Stomach (tissue), 4 donors: ENCODE measurements at regions not wholly inside any gene's neighbourhood (a gene's known extent, or its start where the extent isn't known, plus 50 kb on each side); places are given as distances from the start of the nearest gene placed in this dataset.

ENCODE experiments used
- POLR2A ChIP-seq, 4 donors: fragments of 450-650 bp; IDR thresholded peaks; one replicate each; pipeline ENCODE4 v1.6.1; 2016; ENCODE audit warnings: antibody characterized with exemption in 4 of 4, control low read depth in 2 of 4, mild to moderate bottlenecking in 1 of 4, moderate library complexity in 1 of 4
- POLR2AphosphoS5 ChIP-seq, 3 donors: sonication (generic); formaldehyde crosslinking; IDR thresholded peaks; one replicate each; pipeline ENCODE4 v1.6.1; 2016; ENCODE audit warnings: antibody characterized with exemption in 3 of 3
- TF ChIP-seq, protein P1 (sequence below), 7 experiments: fragments of 450-650 bp in 4 of 7; fragments of 200-600 bp in 3 of 7; sonication (generic) in 3 of 7; IDR thresholded peaks; one replicate each; pipeline ENCODE4 v1.5.1; 2016 to 2019; ENCODE audit warnings: antibody characterized with exemption in 7 of 7, control low read depth in 2 of 7, mild to moderate bottlenecking in 1 of 7

GRCh38 chr13:80115616-80116015 is 225.3 kb downstream of the SPRY2 start:
- TF ChIP-seq, protein P1, sequence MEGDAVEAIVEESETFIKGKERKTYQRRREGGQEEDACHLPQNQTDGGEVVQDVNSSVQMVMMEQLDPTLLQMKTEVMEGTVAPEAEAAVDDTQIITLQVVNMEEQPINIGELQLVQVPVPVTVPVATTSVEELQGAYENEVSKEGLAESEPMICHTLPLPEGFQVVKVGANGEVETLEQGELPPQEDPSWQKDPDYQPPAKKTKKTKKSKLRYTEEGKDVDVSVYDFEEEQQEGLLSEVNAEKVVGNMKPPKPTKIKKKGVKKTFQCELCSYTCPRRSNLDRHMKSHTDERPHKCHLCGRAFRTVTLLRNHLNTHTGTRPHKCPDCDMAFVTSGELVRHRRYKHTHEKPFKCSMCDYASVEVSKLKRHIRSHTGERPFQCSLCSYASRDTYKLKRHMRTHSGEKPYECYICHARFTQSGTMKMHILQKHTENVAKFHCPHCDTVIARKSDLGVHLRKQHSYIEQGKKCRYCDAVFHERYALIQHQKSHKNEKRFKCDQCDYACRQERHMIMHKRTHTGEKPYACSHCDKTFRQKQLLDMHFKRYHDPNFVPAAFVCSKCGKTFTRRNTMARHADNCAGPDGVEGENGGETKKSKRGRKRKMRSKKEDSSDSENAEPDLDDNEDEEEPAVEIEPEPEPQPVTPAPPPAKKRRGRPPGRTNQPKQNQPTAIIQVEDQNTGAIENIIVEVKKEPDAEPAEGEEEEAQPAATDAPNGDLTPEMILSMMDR (IDR thresholded peaks at IDR 0.05) = no peak
- TF ChIP-seq POLR2AphosphoS5 (IDR thresholded peaks at IDR 0.05) = no peak
- TF ChIP-seq POLR2A (IDR thresholded peaks at IDR 0.05) = no peak
